Peyer's patch (tissue), 4 donors: ENCODE measurements at regions not wholly inside any gene's neighbourhood (a gene's known extent, or its start where the extent isn't known, plus 50 kb on each side); places are given as distances from the start of the nearest gene placed in this dataset.

Experiments used
- CTCF ChIP-seq, 6 experiments: fragments of 450-650 bp in 4 of 6; fragments of 200-600 bp in 2 of 6; sonication (generic) in 1 of 6; IDR thresholded peaks; one replicate each; pipeline ENCODE4 v1.5.1; 2017 to 2019; ENCODE audit warnings: antibody characterized with exemption in 6 of 6, mild to moderate bottlenecking in 3 of 6, moderate library complexity in 1 of 6
- POLR2A ChIP-seq, 2 donors: fragments of 450-650 bp; IDR thresholded peaks; one replicate each; pipeline ENCODE4 v1.5.1; 2017; ENCODE audit warnings: antibody characterized with exemption in 2 of 2, mild to moderate bottlenecking in 2 of 2, moderate library complexity in 2 of 2

GRCh38 chr9:89718176-89718575 is 113.4 kb downstream of the GADD45G start:
- no peak for TF ChIP-seq POLR2A (IDR thresholded peaks at IDR 0.05)
- no peak for TF ChIP-seq CTCF (IDR thresholded peaks at IDR 0.05)
